NK-92 treated with Interleukin-12 subunit alpha and Interleukin-12 subunit beta, amount 100 ng/mL, for 24 hours (cell line): ENCODE measurements at regions not wholly inside any gene's neighbourhood (a gene's known extent, or its start where the extent isn't known, plus 50 kb on each side); places are given as distances from the start of the nearest gene placed in this dataset.

Experiments
- DNase-seq: peaks from one replicate; lab custom pipeline; 2025; lab: John Stamatoyannopoulos, UW

DNA sequence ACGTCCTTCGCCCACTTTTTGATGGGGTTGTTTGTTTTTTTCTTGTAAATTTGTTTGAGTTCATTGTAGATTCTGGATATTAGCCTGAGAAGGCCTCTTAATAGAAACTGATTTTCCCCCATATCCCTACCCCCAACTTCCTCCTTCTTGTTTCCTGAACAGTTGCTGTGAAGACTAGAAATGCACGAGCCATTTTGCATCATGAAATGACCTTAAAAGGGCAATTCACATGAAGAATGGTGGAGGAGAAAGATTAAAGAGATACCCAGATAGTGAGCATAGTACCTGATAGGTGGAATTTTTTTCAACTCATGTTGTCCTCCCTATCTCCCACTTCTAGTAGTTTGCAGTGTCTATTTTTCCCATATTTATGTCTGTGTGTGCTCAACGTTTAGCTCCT is 55.2 kb upstream of the KCNH8 start:
- no peak for DNase-seq

DNA sequence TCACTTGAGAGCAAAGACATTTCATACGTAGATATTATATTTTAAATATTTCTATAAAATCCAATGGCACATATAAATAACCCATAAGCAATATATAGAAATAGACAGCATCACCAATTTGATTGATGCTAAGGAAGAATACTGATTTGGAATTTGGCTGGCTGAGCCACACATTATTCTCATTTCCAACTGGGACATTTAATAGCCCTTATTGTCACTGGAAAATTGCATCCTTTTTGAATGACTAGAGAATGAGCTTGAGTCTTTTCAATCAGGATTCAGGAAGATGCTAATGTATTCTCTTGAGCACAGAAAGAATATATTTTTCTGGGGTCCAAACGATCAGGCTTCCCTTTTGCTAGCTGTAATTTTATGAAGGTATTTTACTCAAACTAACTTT is 70.9 kb upstream of the KCNH8 start:
- no peak for DNase-seq

DNA sequence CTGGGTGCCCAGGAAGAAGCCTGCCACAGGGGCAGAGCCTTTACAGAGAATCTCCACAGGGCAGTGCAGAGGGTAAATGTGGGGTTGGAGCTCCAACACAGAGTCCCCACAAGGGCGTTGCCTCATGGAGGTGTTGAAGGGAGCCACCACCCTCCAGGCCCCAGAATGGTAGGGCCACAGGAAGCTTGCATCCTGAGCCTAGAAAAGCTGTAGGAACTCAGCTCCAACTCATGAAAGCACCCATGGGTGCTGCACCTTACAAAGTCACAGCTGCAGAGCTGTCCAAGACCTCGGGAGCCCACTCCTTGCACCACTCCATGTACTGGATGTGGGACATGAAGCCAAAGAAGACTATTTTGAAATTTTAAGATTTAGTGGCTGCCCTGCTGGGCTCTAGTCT is 73.3 kb upstream of the KCNH8 start:
- DNase-seq = no peak

DNA sequence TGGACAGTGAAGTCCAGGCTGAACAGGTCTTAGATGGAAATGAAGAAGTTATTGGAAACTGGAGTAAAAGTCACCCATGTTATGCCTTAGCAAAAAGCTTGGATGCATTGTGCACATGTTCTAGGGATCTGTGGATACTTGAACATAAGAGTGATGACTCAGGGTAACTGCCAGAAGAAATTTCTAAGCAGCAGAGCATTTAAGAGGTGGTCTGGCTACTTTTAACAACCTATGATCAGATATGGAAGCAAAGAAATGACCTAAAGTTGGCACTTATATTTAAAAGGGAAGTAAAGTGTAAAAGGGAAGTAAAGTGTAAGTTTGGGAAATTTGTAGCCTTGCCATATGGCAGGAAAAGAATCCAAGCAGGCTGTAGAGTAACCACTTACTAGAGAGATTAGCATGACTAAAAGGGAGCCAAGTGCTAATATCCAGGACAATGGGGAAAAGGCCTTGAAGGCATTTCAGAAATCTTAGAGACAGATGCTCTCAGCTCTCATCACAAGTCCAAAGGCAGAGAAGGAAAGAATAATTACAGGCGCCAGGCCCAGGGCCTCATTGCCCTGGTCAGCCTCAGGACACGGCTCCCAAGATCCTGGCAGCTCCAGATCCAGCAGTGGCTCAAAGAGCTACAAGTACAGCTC is 73.9 kb upstream of the KCNH8 start:
- DNase-seq = no peak

DNA sequence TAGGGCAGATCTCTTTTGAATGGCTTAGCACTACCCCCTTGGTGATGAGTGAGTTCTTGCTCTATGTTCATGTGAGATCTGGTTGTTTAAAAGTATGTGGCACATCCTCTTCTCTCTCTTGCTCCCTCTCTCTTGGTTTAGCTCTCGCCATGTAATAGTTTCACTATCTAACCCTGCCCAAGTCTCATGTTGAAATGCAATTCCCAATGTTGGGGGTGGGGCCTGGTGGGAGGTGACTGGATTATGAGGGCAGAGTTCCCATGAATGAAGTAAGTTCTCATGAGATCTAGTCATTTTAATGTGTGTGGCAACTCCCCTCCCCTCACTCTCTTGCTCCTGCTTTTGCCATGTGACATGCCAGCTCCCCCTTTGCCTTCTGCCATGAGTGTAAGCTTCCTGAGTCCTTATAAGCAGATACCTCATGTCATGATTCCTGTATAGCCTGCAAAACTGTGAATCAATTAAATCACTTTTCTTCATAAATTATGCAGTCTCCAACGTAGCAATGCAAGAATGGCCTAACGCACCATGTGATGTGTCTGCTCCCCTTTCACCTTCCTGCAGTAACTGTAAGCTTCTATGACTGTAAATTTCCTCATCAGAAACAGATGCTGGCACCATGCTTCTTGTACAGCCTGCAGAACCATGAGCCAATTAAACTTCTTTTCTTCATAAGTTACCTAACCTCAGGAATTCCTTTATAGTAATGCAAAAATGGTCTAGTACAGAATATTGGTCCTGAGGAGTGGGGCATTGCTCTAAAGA is 74.8 kb upstream of the KCNH8 start:
- DNase-seq = no peak

DNA sequence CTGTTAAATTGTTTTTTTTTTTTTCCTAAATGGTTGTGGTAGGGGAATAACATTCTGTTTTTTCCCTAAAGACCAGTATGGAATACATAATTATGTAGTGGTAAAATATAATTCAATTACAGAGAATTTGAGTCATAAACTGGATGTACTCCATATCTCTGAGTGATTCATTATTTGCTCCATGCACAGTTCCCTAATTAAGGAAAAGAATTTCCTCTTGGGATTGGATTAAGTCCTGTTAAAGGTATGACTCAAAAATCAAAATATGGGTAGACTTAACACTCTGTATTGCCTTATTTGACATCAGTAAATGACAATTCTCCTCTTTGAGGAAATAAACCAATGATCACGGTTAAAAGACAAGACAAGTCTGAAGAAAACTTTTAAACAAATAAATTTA is 78.0 kb upstream of the KCNH8 start:
- no peak for DNase-seq

DNA sequence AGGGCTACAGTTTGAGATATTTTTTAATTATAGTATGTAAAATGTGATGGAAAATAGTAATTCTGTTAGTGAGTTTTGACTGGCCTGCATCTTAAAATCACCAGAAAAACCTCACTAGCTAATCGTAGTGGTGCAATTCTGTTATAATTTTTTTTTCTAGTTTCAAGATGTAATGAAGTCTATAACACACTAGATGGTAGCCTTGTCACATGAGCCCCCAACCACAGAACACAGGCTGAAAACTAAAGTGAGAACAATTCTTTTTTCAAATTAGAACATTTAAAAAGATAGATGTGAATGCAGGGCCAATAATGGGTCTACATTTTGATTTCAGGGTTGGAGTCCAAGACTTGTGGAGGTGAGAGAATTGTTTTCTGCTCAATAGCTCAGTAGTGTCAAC is 83.3 kb upstream of the KCNH8 start:
- no peak for DNase-seq

DNA sequence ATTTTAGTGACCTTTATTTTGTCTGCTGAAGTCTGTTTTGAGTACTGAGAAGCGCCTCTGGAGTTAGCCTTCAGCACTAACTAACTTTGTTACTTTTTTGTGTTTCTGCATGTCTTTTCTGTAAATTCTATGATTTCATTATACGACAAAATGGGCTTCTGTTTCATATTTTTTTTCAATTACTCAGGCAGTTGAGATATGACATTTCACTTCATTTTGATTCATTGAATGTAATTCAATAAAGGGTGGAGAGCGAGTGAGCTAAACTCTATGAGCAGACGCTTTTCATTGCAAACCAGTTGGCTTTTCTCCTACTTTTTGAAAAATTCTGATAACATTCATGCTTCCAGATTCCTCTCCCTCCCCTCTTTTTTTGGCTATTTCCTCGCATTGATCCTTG is 84.4 kb upstream of the KCNH8 start:
- DNase-seq = no peak

DNA sequence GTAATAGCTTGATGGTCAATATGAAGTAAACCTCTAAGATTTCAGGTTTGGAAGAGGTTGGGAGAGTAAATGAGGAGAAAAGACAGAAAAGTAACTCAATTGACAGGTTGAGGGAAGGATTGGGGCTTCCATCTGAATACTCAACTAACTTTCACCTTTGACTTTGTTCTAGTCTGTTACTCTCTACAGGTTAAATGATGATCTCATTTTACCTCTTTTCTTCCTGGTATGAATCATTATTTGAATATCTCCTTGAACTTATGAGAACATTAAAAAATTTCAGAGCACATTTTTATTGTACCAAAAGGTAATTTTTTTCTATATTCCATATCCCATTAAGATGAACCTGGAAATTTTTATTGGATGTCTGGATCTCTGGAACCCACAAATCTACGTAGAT is 87.9 kb upstream of the KCNH8 start:
- DNase-seq = no peak

DNA sequence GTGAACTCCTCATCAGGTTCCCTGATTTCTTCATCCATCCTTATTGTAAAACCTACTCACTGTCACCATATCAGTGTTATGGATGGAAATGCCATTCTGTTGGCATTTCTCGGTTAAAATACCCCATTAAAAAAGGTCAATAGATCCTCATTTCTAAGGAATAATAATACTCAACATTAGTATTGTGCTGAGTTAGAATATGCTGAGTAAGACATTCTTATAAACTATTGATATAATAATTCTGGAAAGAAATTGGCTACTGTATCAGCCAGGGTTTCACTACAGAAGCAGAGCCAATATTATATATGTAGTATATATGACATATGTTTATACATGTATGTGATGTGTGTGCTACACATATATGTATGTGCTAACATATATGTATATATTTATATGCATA is 95.4 kb upstream of the KCNH8 start:
- no peak for DNase-seq

DNA sequence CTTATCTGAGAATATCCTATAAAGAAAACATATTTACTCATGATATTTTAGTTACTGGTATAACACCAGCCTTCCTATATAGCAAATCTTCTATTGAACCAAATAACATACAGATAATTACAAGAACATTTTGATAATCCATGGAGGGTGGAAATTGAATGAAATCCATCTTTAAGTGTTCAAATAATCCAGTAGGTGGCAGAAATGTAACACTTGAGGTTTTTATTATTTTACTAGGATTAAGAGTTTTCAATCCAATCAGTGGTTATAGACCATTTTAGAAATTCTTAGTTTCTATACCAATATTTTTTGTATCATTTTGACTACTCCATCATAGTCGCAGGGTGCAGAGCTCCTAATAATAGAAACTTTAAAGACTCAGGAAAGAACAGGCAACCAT is 101.9 kb upstream of the KCNH8 start:
- no peak for DNase-seq

DNA sequence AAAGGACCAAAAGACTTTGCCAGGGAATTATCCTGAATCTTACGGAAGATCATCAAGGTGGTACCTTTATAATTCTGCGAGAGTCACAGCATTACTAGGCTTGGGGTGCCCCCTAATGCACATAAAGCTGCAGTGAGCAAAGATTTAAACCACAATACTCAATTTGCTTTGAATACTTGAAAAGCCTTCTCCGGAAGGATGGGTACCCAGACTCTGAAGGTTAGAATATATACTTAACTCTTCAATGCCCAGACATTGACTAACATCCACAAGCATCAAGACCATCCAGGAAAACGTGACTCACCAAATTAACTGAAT is 117.8 kb upstream of the KCNH8 start:
- DNase-seq = no peak

DNA sequence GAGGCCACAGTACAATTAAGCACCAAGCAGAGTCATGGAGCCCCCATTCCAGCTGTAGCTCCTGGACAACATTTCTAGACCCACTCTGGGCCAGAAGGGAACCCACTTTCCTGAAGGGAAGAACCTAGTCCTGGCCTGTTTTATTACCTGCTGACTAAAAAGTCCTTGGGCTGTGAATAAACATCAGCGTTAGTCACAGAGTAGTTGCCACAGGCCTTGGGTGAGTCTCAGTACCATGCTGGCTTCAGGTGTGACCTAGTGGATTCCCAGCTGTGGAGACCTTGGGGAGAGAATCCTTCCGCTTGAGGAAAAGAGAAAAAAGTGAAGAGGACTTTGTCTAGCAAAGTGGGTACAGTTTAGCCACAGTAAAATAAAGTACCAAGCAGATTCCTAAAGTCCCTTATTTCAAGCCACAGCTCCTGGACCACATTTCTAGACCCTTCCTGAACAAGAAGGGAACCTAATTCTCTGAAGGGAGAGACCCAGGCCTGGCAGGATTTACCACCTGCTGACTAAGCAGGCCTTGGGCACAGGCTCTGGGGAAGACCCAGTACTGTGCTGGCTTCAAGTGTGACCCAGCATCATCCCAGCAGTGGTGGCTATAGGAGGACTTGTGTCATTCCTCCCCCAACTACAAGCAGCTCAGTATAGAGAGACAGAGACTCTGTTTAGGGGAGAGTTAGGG is 118.3 kb upstream of the KCNH8 start:
- no peak for DNase-seq

DNA sequence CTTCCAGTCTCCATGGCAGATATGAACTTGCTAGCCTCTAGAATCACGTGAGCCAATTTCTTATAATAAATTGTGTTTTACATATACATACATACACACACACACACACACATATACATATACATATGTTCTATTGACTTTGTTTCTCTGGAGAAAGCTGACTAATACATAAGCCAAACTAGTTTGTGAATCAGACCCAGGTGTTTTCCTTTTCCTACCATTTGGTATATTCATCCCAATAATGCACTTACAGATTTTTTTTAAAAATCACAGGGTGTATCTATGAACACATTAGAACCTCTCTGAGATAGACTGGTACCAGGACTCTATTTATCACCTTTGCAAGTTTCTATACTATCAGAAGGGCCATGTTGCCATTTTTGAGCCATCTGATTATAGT is 122.9 kb upstream of the KCNH8 start:
- no peak for DNase-seq

DNA sequence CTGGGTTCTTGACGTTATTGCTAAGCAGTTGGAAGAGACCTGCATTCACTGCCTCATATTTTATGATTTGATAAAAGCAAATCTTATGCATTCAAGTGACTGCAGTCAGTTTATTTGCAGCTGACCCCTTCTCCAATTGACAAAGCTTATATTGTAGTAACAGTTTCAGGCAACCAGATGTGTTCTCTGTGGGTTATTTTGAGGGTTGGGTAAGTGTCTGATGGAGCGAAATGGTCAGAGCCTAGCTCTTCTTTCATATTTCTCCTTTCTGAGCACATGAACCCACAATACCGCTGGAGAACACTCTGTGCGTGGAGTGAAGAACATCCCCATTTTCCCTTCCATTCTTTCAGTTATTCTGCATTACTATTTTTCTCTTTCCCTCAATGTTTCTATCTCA is 125.8 kb upstream of the KCNH8 start:
- no peak for DNase-seq

DNA sequence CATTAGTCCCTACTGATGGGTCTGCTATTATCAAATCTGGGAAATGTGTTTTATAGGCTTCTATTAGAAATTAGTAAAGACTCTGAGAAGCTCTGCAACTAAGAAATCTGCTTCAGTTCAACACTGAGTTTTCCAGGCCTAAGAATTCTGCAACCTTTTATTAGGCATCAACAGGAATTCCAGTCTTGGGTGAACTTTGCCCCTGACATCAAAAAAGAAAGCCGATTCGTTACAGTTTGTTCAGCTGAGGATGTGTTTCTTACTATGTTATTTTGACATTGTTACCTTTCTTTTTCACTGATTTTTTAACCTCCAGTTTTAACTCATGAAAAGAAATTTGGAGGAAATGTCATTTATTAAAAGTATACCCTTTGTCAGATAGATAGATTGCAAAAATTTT is 131.5 kb upstream of the KCNH8 start:
- DNase-seq = no peak

DNA sequence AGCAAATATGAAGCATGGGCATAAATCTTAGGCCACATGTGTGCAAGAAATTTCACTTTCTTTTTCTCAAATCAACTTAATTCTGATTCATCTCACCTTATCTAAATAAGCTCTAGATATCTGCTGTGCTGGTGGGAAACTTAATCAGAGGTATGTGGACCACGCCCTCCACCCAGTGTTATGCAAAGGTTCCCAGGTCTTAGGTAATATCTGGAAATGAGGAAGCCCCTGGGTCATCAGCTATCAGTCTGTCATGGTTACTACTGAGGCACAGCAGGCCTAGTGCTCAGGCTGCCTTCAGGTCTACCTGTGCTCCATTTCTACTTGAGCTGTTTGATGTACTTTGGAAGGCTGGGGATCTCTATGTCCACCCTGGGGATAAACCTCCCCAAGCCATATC is 134.4 kb upstream of the KCNH8 start:
- no peak for DNase-seq

DNA sequence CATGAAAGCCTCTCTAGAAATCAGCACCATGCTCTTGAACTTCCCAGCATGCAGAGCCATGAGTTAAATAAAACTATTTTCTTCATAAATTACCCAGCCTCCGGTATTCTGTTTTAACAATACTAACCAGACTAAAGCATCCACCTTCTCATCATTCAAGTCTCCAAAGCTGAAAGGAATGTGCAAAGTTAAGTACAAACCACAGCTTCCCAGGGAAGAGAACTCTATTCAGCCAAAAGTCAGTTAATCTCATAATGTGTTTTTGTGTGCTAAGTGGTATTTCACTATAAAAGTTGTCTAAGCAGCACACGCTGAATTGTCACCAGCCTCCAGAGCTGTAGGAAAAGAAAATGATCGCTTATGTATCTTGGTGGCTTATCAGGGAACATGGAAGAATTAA is 135.5 kb upstream of the KCNH8 start:
- DNase-seq = no peak

DNA sequence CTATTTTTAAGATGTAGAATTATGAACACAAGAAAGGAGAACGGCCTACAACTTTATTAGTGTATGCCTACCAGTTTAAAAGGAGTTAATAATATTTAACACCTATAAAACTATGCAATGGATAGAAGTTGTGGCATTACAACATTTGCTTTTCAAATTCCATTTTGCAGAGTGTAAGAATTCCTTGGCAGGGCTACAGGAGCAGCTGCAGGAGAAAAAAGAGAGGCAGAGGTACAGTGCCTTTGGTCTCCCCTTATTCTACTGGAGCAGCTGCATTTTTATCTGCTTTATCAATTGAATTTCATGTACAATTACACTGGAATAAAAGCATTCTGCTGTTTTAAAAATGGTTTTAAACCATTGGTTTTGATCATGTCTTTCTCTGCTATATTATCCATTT is 145.7 kb upstream of the KCNH8 start:
- no peak for DNase-seq

DNA sequence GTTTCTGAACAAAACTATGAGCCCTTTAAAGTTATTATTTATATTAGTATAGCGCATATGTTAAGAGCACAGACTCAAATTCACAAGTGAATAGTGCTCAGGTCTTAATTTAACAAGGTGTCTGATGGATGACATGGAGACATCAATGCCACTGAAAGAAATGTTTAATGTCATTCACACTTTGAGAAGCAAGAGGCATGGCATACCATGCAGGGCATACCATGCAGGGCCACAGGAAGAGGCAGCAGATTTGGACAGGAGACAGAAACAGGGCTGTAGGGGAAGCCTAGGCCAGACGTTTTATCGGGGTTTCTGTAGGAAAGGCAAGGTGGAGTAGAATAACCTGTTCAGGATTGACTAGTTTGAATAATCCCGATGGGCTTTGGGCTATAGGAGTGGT is 150.2 kb upstream of the KCNH8 start:
- DNase-seq = no peak

DNA sequence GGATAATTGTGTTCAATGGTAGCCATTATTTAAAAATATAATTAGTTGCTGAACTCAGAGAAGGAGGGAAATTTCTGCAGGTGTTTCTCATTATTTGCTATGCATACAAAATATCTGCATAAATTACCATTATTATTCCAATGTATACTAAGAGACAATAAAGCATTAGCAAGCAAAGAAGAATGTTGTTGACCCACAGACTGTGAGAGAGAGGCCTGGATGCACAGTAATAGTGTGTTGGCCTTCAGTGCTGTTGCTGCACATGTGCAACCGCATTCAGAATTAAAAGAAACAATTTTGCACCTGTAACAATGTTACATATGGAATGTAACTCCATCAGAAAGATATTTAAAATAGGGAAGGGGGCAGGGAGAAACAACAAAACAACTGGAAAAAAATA is 155.6 kb upstream of the KCNH8 start:
- DNase-seq = no peak

DNA sequence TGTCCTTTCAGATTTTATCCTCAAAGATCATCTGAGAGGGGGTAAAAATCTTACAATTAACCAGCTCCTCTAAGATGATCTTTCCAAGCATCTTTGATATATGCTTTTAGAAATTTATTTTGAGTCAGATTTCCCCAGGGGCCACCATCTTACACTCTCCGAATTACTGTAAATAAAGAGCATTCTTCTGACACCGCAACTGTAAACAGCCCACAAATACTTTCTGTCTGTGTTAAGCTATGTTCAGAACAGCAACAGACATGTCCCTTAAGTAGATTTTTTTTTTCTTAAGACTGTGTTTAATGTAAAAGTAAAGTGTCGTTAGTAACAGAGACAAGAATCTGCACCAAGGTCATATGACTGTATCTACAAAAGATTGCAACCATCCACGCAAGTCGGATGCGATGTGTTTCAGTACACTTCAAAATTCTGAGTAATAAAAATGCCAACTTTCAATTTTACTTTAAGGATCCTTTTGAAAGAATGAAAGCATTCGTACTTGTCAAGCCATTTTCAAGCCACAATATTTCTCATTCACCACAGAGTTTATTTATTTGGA is 159.0 kb upstream of the KCNH8 start:
- no peak for DNase-seq

DNA sequence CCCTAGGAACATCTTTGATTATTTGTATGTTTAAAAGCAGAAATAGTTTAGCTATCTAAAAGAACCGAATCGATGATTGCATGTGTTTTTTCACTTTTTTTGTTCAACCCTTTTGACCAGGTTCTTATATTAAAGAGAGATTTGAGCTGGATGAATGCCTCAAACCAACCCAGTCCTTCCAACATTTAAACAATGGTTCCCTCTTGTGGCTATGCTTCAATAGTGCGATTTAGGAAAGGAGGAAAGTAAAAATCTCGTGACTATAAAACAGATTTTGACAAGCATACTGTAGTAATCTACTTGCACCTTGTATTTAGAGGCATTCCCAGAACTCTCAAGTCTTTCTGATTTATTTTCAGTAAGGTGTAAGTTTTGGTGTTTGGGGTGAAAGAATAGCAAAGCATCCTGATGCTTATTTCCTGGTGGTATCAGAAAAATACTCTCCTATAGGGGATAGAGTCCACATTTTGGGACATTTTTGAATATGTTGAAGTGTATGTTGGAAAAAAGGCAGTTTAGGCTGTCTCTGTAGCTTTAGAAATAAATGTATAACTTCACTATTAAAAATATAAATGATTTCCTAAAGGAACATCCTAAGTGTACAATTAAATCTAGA is 159.6 kb upstream of the KCNH8 start:
- no peak for DNase-seq
